H9 (cell line): ENCODE measurements at regions not wholly inside any gene's neighbourhood (a gene's known extent, or its start where the extent isn't known, plus 50 kb on each side); places are given as distances from the start of the nearest gene placed in this dataset.

ENCODE experiments used
- DNase-seq: peaks from one replicate; pipeline ENCODE4 v3.0.0-alpha.2; 2017
- H2AFZ ChIP-seq: one replicate; pipeline ENCODE4 v1.6.1; 2013; ENCODE audit warnings: mild to moderate bottlenecking, low read length, control low read depth, moderate library complexity
- H2AK5ac ChIP-seq: 2 replicates; pipeline ENCODE4 v1.6.1; 2013; ENCODE audit warnings: low read length, control low read depth, mixed read lengths; ENCODE audit not compliant: insufficient read length
- H2BK120ac ChIP-seq: one replicate; pipeline ENCODE4 v1.6.1; 2013; ENCODE audit warnings: low read depth, mild to moderate bottlenecking, low read length, control low read depth, inconsistent platforms; ENCODE audit not compliant: poor library complexity, severe bottlenecking
- H2BK12ac ChIP-seq: 2 replicates; pipeline ENCODE4 v1.6.1; 2013; ENCODE audit warnings: low read length, control low read depth, mixed read lengths, low read depth; ENCODE audit not compliant: insufficient read length
- H2BK15ac ChIP-seq: 2 replicates; pipeline ENCODE4 v1.6.1; 2013; ENCODE audit warnings: low read depth, low read length, control low read depth
- H2BK20ac ChIP-seq: one replicate; pipeline ENCODE4 v1.6.1; 2013; ENCODE audit warnings: low read depth, mild to moderate bottlenecking, low read length, control low read depth, inconsistent platforms; ENCODE audit not compliant: poor library complexity, severe bottlenecking
- H2BK5ac ChIP-seq: 2 replicates; pipeline ENCODE4 v1.6.1; 2013; ENCODE audit warnings: low read length, control low read depth, mixed read lengths; ENCODE audit not compliant: insufficient read length
- H3K14ac ChIP-seq: 2 replicates; pipeline ENCODE4 v1.6.1; 2013; ENCODE audit warnings: low read length, control low read depth; ENCODE audit not compliant: insufficient read depth
- H3K18ac ChIP-seq: 2 replicates; pipeline ENCODE4 v1.6.1; 2013; ENCODE audit warnings: low read depth, mild to moderate bottlenecking, mixed read lengths, low read length, control low read depth; ENCODE audit not compliant: insufficient read length
- H3K23ac ChIP-seq: 2 replicates; pipeline ENCODE4 v1.6.1; 2013; ENCODE audit warnings: low read length, control low read depth, mixed read lengths, low read depth; ENCODE audit not compliant: insufficient read length
- H3K23me2 ChIP-seq: 2 replicates; pipeline ENCODE4 v1.6.1; 2013; ENCODE audit warnings: low read depth, mild to moderate bottlenecking, mixed read lengths, low read length, control low read depth; ENCODE audit not compliant: insufficient read length, poor library complexity, severe bottlenecking
- H3K27ac ChIP-seq: 2 replicates; pipeline ENCODE4 v1.5.1; 2013; ENCODE audit warnings: low read length, control low read depth, mixed read lengths, low read depth; ENCODE audit not compliant: insufficient read length
- H3K27me3 ChIP-seq: 2 replicates; pipeline ENCODE4 v1.6.1; 2013; ENCODE audit warnings: low read length, control low read depth, inconsistent platforms; ENCODE audit not compliant: insufficient read depth
- H3K4ac ChIP-seq: 2 replicates; pipeline ENCODE4 v1.6.1; 2013; ENCODE audit warnings: low read depth, mild to moderate bottlenecking, control low read depth, inconsistent platforms, low read length, moderate library complexity
- H3K4me1 ChIP-seq: 2 replicates; pipeline ENCODE4 v1.6.1; 2013; ENCODE audit warnings: low read length, control low read depth, inconsistent platforms; ENCODE audit not compliant: insufficient read depth
- H3K4me2 ChIP-seq: 2 replicates; pipeline ENCODE4 v1.6.1; 2013; ENCODE audit warnings: low read length, control low read depth, mixed read lengths; ENCODE audit not compliant: insufficient read length, insufficient read depth
- H3K56ac ChIP-seq: 2 replicates; pipeline ENCODE4 v1.6.1; 2013; ENCODE audit warnings: low read depth, mild to moderate bottlenecking, mixed read lengths, low read length, control low read depth; ENCODE audit not compliant: insufficient read length
- H3K79me1 ChIP-seq: 2 replicates; pipeline ENCODE4 v1.6.1; 2013; ENCODE audit warnings: low read depth, mild to moderate bottlenecking, moderate library complexity, low read length, control low read depth, inconsistent platforms; ENCODE audit not compliant: insufficient read depth, poor library complexity, severe bottlenecking
- H3K79me2 ChIP-seq: 2 replicates; pipeline ENCODE4 v1.6.1; 2013; ENCODE audit warnings: low read length, control low read depth, inconsistent platforms; ENCODE audit not compliant: insufficient read depth
- H3K9ac ChIP-seq: 2 replicates; pipeline ENCODE4 v1.6.1; 2013; ENCODE audit warnings: low read length, control low read depth, mixed read lengths; ENCODE audit not compliant: insufficient read length; ENCODE audit errors: extremely low read depth
- H3K9me3 ChIP-seq: one replicate; pipeline ENCODE4 v1.6.1; 2013; ENCODE audit warnings: low read depth, low read length, inconsistent platforms; ENCODE audit not compliant: control insufficient read depth
- H3T11ph ChIP-seq: one replicate; pipeline ENCODE4 v1.6.1; 2013; ENCODE audit warnings: mild to moderate bottlenecking, low read length, control low read depth, inconsistent platforms
- H4K20me1 ChIP-seq: one replicate; pipeline ENCODE4 v1.6.1; 2013; ENCODE audit not compliant: control insufficient read depth, insufficient read length, insufficient read depth
- H4K5ac ChIP-seq: 2 replicates; pipeline ENCODE4 v1.6.1; 2013; ENCODE audit warnings: low read depth, mild to moderate bottlenecking, mixed read lengths, low read length, control low read depth; ENCODE audit not compliant: insufficient read length
- H4K8ac ChIP-seq: replicated peaks from 2 replicates; pipeline ENCODE4 v1.6.1; 2013; ENCODE audit warnings: low read length, control low read depth, mixed read lengths, low read depth; ENCODE audit not compliant: insufficient read length
- H4K91ac ChIP-seq: 2 replicates; pipeline ENCODE4 v1.6.1; 2013; ENCODE audit warnings: low read depth, mild to moderate bottlenecking, moderate library complexity, mixed read lengths, low read length, control low read depth; ENCODE audit not compliant: insufficient read length
- H3K27ac Mint-ChIP-seq, 3 experiments: 2 replicates in 2 of 3; 3 replicates in 1 of 3; pipeline ENCODE4 v1.8.0; 2020 to 2021; ENCODE audit warnings: mixed read lengths in 3 of 3, mild to moderate bottlenecking in 1 of 3, moderate library complexity in 1 of 3
- H3K27me3 Mint-ChIP-seq: 2 replicates; pipeline ENCODE4 v1.8.0; 2021; ENCODE audit warnings: low read depth, mild to moderate bottlenecking, moderate library complexity, mixed read lengths
- H3K36me3 Mint-ChIP-seq, 3 experiments: 2 replicates in 2 of 3; 3 replicates in 1 of 3; pipeline ENCODE4 v1.8.0; 2020 to 2021; ENCODE audit warnings: low read depth in 3 of 3, mixed read lengths in 3 of 3; ENCODE audit not compliant: insufficient read depth in 1 of 3
- H3K4me1 Mint-ChIP-seq, 2 experiments: 2 replicates each; pipeline ENCODE4 v1.8.0; 2020; ENCODE audit warnings: mixed read lengths in 2 of 2
- H3K4me3 Mint-ChIP-seq, 2 experiments: 2 replicates in 1 of 2; 3 replicates in 1 of 2; pipeline ENCODE4 v1.8.0; 2020 to 2021; ENCODE audit warnings: mild to moderate bottlenecking in 2 of 2, mixed read lengths in 2 of 2, moderate library complexity in 1 of 2
- H3K9me3 Mint-ChIP-seq, 2 experiments: 2 replicates in 1 of 2; 3 replicates in 1 of 2; pipeline ENCODE4 v1.8.0; 2020; ENCODE audit warnings: mild to moderate bottlenecking in 2 of 2, mixed read lengths in 2 of 2, moderate library complexity in 1 of 2
- WGBS: extraction: QIAGEN DNeasy Blood & Tissue Kit; methylation state at CpG from one replicate; pipeline ENCODE4 v1.1.7; 2013; ENCODE audit warnings: missing lambda C conversion rate, low lambda C conversion rate, mixed read lengths; ENCODE audit not compliant: insufficient read length; ENCODE audit errors: extremely low coverage; 5-methylcytosine and 5-hydroxymethylcytosine counted together
- TF ChIP-seq, protein P1 (sequence below): fragments of 200-600 bp; sonication (generic); conservative IDR thresholded peaks from 3 replicates; pipeline ENCODE4 v1.8.0; 2021; ENCODE audit warnings: antibody characterized with exemption, mild to moderate bottlenecking

DNA sequence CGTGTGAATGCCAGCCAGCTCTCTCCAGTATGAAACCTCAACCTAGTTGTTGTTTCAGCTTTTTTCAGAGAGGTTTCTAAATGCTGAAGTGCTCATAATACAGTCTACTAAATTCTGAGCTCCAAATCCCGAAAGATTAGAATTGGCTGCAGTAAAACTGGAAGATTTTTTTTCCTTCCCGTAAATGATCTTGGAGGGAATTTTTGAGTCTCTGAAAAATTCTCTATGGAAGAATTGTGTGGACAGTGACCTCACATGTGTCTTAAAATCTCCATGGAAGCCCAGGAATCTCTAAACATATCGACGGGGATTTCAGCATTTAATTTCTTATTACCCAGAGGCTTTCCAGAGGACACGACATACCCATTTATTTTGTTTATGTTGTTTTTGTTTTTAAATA lies 1499.2 kb downstream of the LRRC4C start:
- H3K9me3 Mint-ChIP-seq = peaks cover 0 to 3% of the 10 kb centered on the region in 2 experiments; a peak in 2 of 5 replicates
- H3K4me3 Mint-ChIP-seq = no peak overlapping the region
- Histone ChIP-seq H4K20me1 (no peaks in the 10 kb centered on the region), H4K8ac (no peak overlapping the region), H3K14ac (no peak overlapping the region), H2BK12ac (no peak overlapping the region), H2BK120ac (no peak overlapping the region), H3K23me2 (no peaks in the 10 kb centered on the region), H2AFZ (no peak overlapping the region), H2BK20ac (no peak overlapping the region), H4K91ac (no peak overlapping the region), H3T11ph (no peak overlapping the region), H3K56ac (no peak overlapping the region), H4K5ac (no peak overlapping the region), H3K27ac (no peak overlapping the region), H3K9ac (no peak overlapping the region), H2BK5ac (no peak overlapping the region), H2BK15ac (no peak overlapping the region), H3K4ac (no peak overlapping the region), H2AK5ac (no peak overlapping the region), H3K18ac (no peak overlapping the region), H3K27me3 (no peaks in the 10 kb centered on the region), H3K79me2 (no peaks in the 10 kb centered on the region), H3K9me3 (no peaks in the 10 kb centered on the region), H3K79me1 (no peaks in the 10 kb centered on the region), H3K23ac (no peak overlapping the region), H3K4me1 (no peaks in the 10 kb centered on the region), H3K4me2 (no peak overlapping the region)
- no CpG with 5 or more reads among the region's 6 CpGs for WGBS
- DNase-seq = no peak
- no peak overlapping the region for H3K27ac Mint-ChIP-seq
- H3K27me3 Mint-ChIP-seq = no peaks in the 10 kb centered on the region
- H3K4me1 Mint-ChIP-seq = no peaks in the 10 kb centered on the region
- TF ChIP-seq, protein P1, sequence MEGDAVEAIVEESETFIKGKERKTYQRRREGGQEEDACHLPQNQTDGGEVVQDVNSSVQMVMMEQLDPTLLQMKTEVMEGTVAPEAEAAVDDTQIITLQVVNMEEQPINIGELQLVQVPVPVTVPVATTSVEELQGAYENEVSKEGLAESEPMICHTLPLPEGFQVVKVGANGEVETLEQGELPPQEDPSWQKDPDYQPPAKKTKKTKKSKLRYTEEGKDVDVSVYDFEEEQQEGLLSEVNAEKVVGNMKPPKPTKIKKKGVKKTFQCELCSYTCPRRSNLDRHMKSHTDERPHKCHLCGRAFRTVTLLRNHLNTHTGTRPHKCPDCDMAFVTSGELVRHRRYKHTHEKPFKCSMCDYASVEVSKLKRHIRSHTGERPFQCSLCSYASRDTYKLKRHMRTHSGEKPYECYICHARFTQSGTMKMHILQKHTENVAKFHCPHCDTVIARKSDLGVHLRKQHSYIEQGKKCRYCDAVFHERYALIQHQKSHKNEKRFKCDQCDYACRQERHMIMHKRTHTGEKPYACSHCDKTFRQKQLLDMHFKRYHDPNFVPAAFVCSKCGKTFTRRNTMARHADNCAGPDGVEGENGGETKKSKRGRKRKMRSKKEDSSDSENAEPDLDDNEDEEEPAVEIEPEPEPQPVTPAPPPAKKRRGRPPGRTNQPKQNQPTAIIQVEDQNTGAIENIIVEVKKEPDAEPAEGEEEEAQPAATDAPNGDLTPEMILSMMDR = no peak
- no peaks in the 10 kb centered on the region for H3K36me3 Mint-ChIP-seq
